H9 (cell line): ENCODE measurements at regions not wholly inside any gene's neighbourhood (a gene's known extent, or its start where the extent isn't known, plus 50 kb on each side); places are given as distances from the start of the nearest gene placed in this dataset.

Source experiments
- DNase-seq: peaks from one replicate; pipeline ENCODE4 v3.0.0-alpha.2; 2017
- H2AFZ ChIP-seq: one replicate; pipeline ENCODE4 v1.6.1; 2013; ENCODE audit warnings: mild to moderate bottlenecking, low read length, control low read depth, moderate library complexity
- H2AK5ac ChIP-seq: 2 replicates; pipeline ENCODE4 v1.6.1; 2013; ENCODE audit warnings: low read length, control low read depth, mixed read lengths; ENCODE audit not compliant: insufficient read length
- H2BK120ac ChIP-seq: one replicate; pipeline ENCODE4 v1.6.1; 2013; ENCODE audit warnings: low read depth, mild to moderate bottlenecking, low read length, control low read depth, inconsistent platforms; ENCODE audit not compliant: poor library complexity, severe bottlenecking
- H2BK12ac ChIP-seq: 2 replicates; pipeline ENCODE4 v1.6.1; 2013; ENCODE audit warnings: low read length, control low read depth, mixed read lengths, low read depth; ENCODE audit not compliant: insufficient read length
- H2BK15ac ChIP-seq: 2 replicates; pipeline ENCODE4 v1.6.1; 2013; ENCODE audit warnings: low read depth, low read length, control low read depth
- H2BK20ac ChIP-seq: one replicate; pipeline ENCODE4 v1.6.1; 2013; ENCODE audit warnings: low read depth, mild to moderate bottlenecking, low read length, control low read depth, inconsistent platforms; ENCODE audit not compliant: poor library complexity, severe bottlenecking
- H2BK5ac ChIP-seq: 2 replicates; pipeline ENCODE4 v1.6.1; 2013; ENCODE audit warnings: low read length, control low read depth, mixed read lengths; ENCODE audit not compliant: insufficient read length
- H3K14ac ChIP-seq: 2 replicates; pipeline ENCODE4 v1.6.1; 2013; ENCODE audit warnings: low read length, control low read depth; ENCODE audit not compliant: insufficient read depth
- H3K18ac ChIP-seq: 2 replicates; pipeline ENCODE4 v1.6.1; 2013; ENCODE audit warnings: low read depth, mild to moderate bottlenecking, mixed read lengths, low read length, control low read depth; ENCODE audit not compliant: insufficient read length
- H3K23ac ChIP-seq: 2 replicates; pipeline ENCODE4 v1.6.1; 2013; ENCODE audit warnings: low read length, control low read depth, mixed read lengths, low read depth; ENCODE audit not compliant: insufficient read length
- H3K23me2 ChIP-seq: 2 replicates; pipeline ENCODE4 v1.6.1; 2013; ENCODE audit warnings: low read depth, mild to moderate bottlenecking, mixed read lengths, low read length, control low read depth; ENCODE audit not compliant: insufficient read length, poor library complexity, severe bottlenecking
- H3K27ac ChIP-seq: 2 replicates; pipeline ENCODE4 v1.5.1; 2013; ENCODE audit warnings: low read length, control low read depth, mixed read lengths, low read depth; ENCODE audit not compliant: insufficient read length
- H3K27me3 ChIP-seq: 2 replicates; pipeline ENCODE4 v1.6.1; 2013; ENCODE audit warnings: low read length, control low read depth, inconsistent platforms; ENCODE audit not compliant: insufficient read depth
- H3K4ac ChIP-seq: 2 replicates; pipeline ENCODE4 v1.6.1; 2013; ENCODE audit warnings: low read depth, mild to moderate bottlenecking, control low read depth, inconsistent platforms, low read length, moderate library complexity
- H3K4me1 ChIP-seq: 2 replicates; pipeline ENCODE4 v1.6.1; 2013; ENCODE audit warnings: low read length, control low read depth, inconsistent platforms; ENCODE audit not compliant: insufficient read depth
- H3K4me2 ChIP-seq: 2 replicates; pipeline ENCODE4 v1.6.1; 2013; ENCODE audit warnings: low read length, control low read depth, mixed read lengths; ENCODE audit not compliant: insufficient read length, insufficient read depth
- H3K56ac ChIP-seq: 2 replicates; pipeline ENCODE4 v1.6.1; 2013; ENCODE audit warnings: low read depth, mild to moderate bottlenecking, mixed read lengths, low read length, control low read depth; ENCODE audit not compliant: insufficient read length
- H3K79me1 ChIP-seq: 2 replicates; pipeline ENCODE4 v1.6.1; 2013; ENCODE audit warnings: low read depth, mild to moderate bottlenecking, moderate library complexity, low read length, control low read depth, inconsistent platforms; ENCODE audit not compliant: insufficient read depth, poor library complexity, severe bottlenecking
- H3K79me2 ChIP-seq: 2 replicates; pipeline ENCODE4 v1.6.1; 2013; ENCODE audit warnings: low read length, control low read depth, inconsistent platforms; ENCODE audit not compliant: insufficient read depth
- H3K9ac ChIP-seq: 2 replicates; pipeline ENCODE4 v1.6.1; 2013; ENCODE audit warnings: low read length, control low read depth, mixed read lengths; ENCODE audit not compliant: insufficient read length; ENCODE audit errors: extremely low read depth
- H3K9me3 ChIP-seq: one replicate; pipeline ENCODE4 v1.6.1; 2013; ENCODE audit warnings: low read depth, low read length, inconsistent platforms; ENCODE audit not compliant: control insufficient read depth
- H3T11ph ChIP-seq: one replicate; pipeline ENCODE4 v1.6.1; 2013; ENCODE audit warnings: mild to moderate bottlenecking, low read length, control low read depth, inconsistent platforms
- H4K20me1 ChIP-seq: one replicate; pipeline ENCODE4 v1.6.1; 2013; ENCODE audit not compliant: control insufficient read depth, insufficient read length, insufficient read depth
- H4K5ac ChIP-seq: 2 replicates; pipeline ENCODE4 v1.6.1; 2013; ENCODE audit warnings: low read depth, mild to moderate bottlenecking, mixed read lengths, low read length, control low read depth; ENCODE audit not compliant: insufficient read length
- H4K8ac ChIP-seq: replicated peaks from 2 replicates; pipeline ENCODE4 v1.6.1; 2013; ENCODE audit warnings: low read length, control low read depth, mixed read lengths, low read depth; ENCODE audit not compliant: insufficient read length
- H4K91ac ChIP-seq: 2 replicates; pipeline ENCODE4 v1.6.1; 2013; ENCODE audit warnings: low read depth, mild to moderate bottlenecking, moderate library complexity, mixed read lengths, low read length, control low read depth; ENCODE audit not compliant: insufficient read length
- H3K27ac Mint-ChIP-seq, 3 experiments: 2 replicates in 2 of 3; 3 replicates in 1 of 3; pipeline ENCODE4 v1.8.0; 2020 to 2021; ENCODE audit warnings: mixed read lengths in 3 of 3, mild to moderate bottlenecking in 1 of 3, moderate library complexity in 1 of 3
- H3K27me3 Mint-ChIP-seq: 2 replicates; pipeline ENCODE4 v1.8.0; 2021; ENCODE audit warnings: low read depth, mild to moderate bottlenecking, moderate library complexity, mixed read lengths
- H3K36me3 Mint-ChIP-seq, 3 experiments: 2 replicates in 2 of 3; 3 replicates in 1 of 3; pipeline ENCODE4 v1.8.0; 2020 to 2021; ENCODE audit warnings: low read depth in 3 of 3, mixed read lengths in 3 of 3; ENCODE audit not compliant: insufficient read depth in 1 of 3
- H3K4me1 Mint-ChIP-seq, 2 experiments: 2 replicates each; pipeline ENCODE4 v1.8.0; 2020; ENCODE audit warnings: mixed read lengths in 2 of 2
- H3K4me3 Mint-ChIP-seq, 2 experiments: 2 replicates in 1 of 2; 3 replicates in 1 of 2; pipeline ENCODE4 v1.8.0; 2020 to 2021; ENCODE audit warnings: mild to moderate bottlenecking in 2 of 2, mixed read lengths in 2 of 2, moderate library complexity in 1 of 2
- H3K9me3 Mint-ChIP-seq, 2 experiments: 2 replicates in 1 of 2; 3 replicates in 1 of 2; pipeline ENCODE4 v1.8.0; 2020; ENCODE audit warnings: mild to moderate bottlenecking in 2 of 2, mixed read lengths in 2 of 2, moderate library complexity in 1 of 2
- CTCF ChIP-seq: fragments of 200-600 bp; sonication (generic); conservative IDR thresholded peaks from 3 replicates; pipeline ENCODE4 v1.8.0; 2021; ENCODE audit warnings: antibody characterized with exemption, mild to moderate bottlenecking
- WGBS: extraction: QIAGEN DNeasy Blood & Tissue Kit; methylation state at CpG from one replicate; pipeline ENCODE4 v1.1.7; 2013; ENCODE audit warnings: missing lambda C conversion rate, low lambda C conversion rate, mixed read lengths; ENCODE audit not compliant: insufficient read length; ENCODE audit errors: extremely low coverage; 5-methylcytosine and 5-hydroxymethylcytosine counted together

- H3K9ac ChIP-seq = no peak overlapping the region
- no peak overlapping the region for H4K91ac ChIP-seq
- no peak overlapping the region for H2AK5ac ChIP-seq
- H3K27ac Mint-ChIP-seq = peak overlapping the region in 2 of 3 experiments; percentile 15 to 99; a peak in 4 of 7 replicates
- peaks cover 26 to 29% of the 10 kb centered on the region in 2 experiments for H3K4me1 Mint-ChIP-seq
- H3K4me3 Mint-ChIP-seq = peak overlapping the region in 1 of 2 experiments; percentile 70; a peak in 4 of 5 replicates
- WGBS = no CpG with 5 or more reads among the region's 5 CpGs
- peak overlapping the region; percentile 7 for H3K4me2 ChIP-seq
- no peak overlapping the region for H3K23ac ChIP-seq
- TF ChIP-seq CTCF = no peak
- no peak overlapping the region for H3K18ac ChIP-seq
- H3K27me3 ChIP-seq = no peaks in the 10 kb centered on the region
- H2AFZ ChIP-seq = no peak overlapping the region
- no peaks in the 10 kb centered on the region for H3K79me1 ChIP-seq
- no peak overlapping the region for H3T11ph ChIP-seq
- H3K14ac ChIP-seq = peak overlapping the region; percentile 21; the same call in 1 of the 2 replicates
- peak; percentile 61 for DNase-seq
- no peak overlapping the region for H3K4ac ChIP-seq
- H2BK15ac ChIP-seq = no peak overlapping the region
- H2BK20ac ChIP-seq = no peak overlapping the region
- H2BK5ac ChIP-seq = no peak overlapping the region
- H3K27me3 Mint-ChIP-seq = peaks cover 20% of the 10 kb centered on the region
- no peaks in the 10 kb centered on the region for H3K9me3 ChIP-seq
- peak overlapping the region; percentile 41 for H3K27ac ChIP-seq
- no peaks in the 10 kb centered on the region for H3K23me2 ChIP-seq
- H4K20me1 ChIP-seq = no peaks in the 10 kb centered on the region
- no peak overlapping the region for H4K5ac ChIP-seq
- no peaks in the 10 kb centered on the region for H3K79me2 ChIP-seq
- no peaks in the 10 kb centered on the region; a peak in 2 of 5 replicates for H3K9me3 Mint-ChIP-seq
- H2BK120ac ChIP-seq = no peak overlapping the region
- no peak overlapping the region for H3K56ac ChIP-seq
- H3K36me3 Mint-ChIP-seq = no peaks in the 10 kb centered on the region; a peak in 2 of 7 replicates
- H4K8ac ChIP-seq = no peak overlapping the region
- no peaks in the 10 kb centered on the region; the same call in 1 of the 2 replicates for H3K4me1 ChIP-seq
- no peak overlapping the region for H2BK12ac ChIP-seq
Observed at GRCh38 chr1:8267307-8267706, 50.6 kb upstream of the SLC45A1 start.
